PC-3 (cell line): ENCODE measurements at regions not wholly inside any gene's neighbourhood (a gene's known extent, or its start where the extent isn't known, plus 50 kb on each side); places are given as distances from the start of the nearest gene placed in this dataset. TPM values are rescaled to one million over a fixed set of nuclear protein-coding genes. Genes with fewer than 3 reads are reported as not detected.

Experiments
- ATAC-seq: fragments of 200-7000 bp; cut with Tn5 transposase; 2 replicates; pipeline ENCODE4 v1.9.1; 2020; ENCODE audit warnings: mild to moderate bottlenecking, moderate library complexity
- BruUV-seq: library from RNA; stranded (reverse); fragments of 400-500 nt; replicated peaks from 2 replicates; lab custom pipeline; 2021; lab: Mats Ljungman, UMichigan
- CTCF ChIA-PET: fragments of 300-600 bp; sonication (Branson Sonifier 250); formaldehyde crosslinking; loops from one replicate; lab custom pipeline; 2022; ENCODE audit warnings: antibody characterized with exemption; lab: Charles Lee
- POLR2A ChIA-PET: fragments of 300-600 bp; sonication (Branson Sonifier 250); formaldehyde crosslinking; loops from one replicate; lab custom pipeline; 2022; ENCODE audit warnings: antibody characterized with exemption; ENCODE audit not compliant: unreplicated experiment; lab: Charles Lee
- DNase-seq: peaks from one replicate; pipeline ENCODE4 v3.0.0-alpha.2; 2015
- H2AFZ ChIP-seq: fragments of 300-600 bp; sonication (generic); 2 replicates; pipeline ENCODE4 v1.6.0; 2016; ENCODE audit warnings: antibody characterized with exemption, low read length
- H3F3A ChIP-seq: fragments of 300-600 bp; sonication (generic); one replicate; pipeline ENCODE4 v1.6.0; 2017; ENCODE audit warnings: antibody characterized with exemption, low read length, control low read depth, mild to moderate bottlenecking; ENCODE audit not compliant: unreplicated experiment
- H3K27ac ChIP-seq: fragments of 300-600 bp; sonication (generic); 2 replicates; pipeline ENCODE4 v1.5.1; 2016; ENCODE audit warnings: mild to moderate bottlenecking, low read length
- H3K27me3 ChIP-seq: fragments of 300-600 bp; sonication (generic); 2 replicates; pipeline ENCODE4 v1.6.1; 2016; ENCODE audit warnings: low read length, mixed read lengths
- H3K36me3 ChIP-seq: fragments of 300-600 bp; sonication (generic); 2 replicates; pipeline ENCODE4 v1.6.1; 2016; ENCODE audit warnings: low read depth, mixed run types, low read length, mixed read lengths
- H3K4me1 ChIP-seq: fragments of 300-600 bp; sonication (generic); 2 replicates; pipeline ENCODE4 v1.5.1; 2016; ENCODE audit warnings: low read length; ENCODE audit not compliant: insufficient read depth
- H3K4me2 ChIP-seq: fragments of 300-600 bp; sonication (generic); 2 replicates; pipeline ENCODE4 v1.6.0; 2016; ENCODE audit warnings: low read length
- H3K4me3 ChIP-seq: fragments of 300-600 bp; sonication (generic); 2 replicates; pipeline ENCODE4 v1.5.1; 2016; ENCODE audit warnings: mild to moderate bottlenecking, low read length, mixed read lengths
- H3K79me2 ChIP-seq: fragments of 300-600 bp; sonication (generic); 2 replicates; pipeline ENCODE4 v1.6.1; 2017; ENCODE audit warnings: low read length, mixed read lengths
- H3K9ac ChIP-seq: fragments of 300-600 bp; sonication (generic); 2 replicates; pipeline ENCODE4 v1.6.0; 2016; ENCODE audit warnings: mild to moderate bottlenecking, low read length
- H3K9me2 ChIP-seq: fragments of 300-600 bp; sonication (generic); replicated peaks from 2 replicates; pipeline ENCODE4 v1.6.1; 2016; ENCODE audit warnings: mixed run types, low read length, mixed read lengths
- H3K9me3 ChIP-seq: fragments of 300-600 bp; sonication (generic); 2 replicates; pipeline ENCODE4 v1.6.1; 2016; ENCODE audit warnings: low read length, mixed read lengths
- H4K20me1 ChIP-seq: fragments of 300-600 bp; sonication (generic); 2 replicates; pipeline ENCODE4 v1.6.1; 2016; ENCODE audit warnings: low read length, mixed read lengths
- CTCF ChIP-seq: fragments of 300-600 bp; sonication (generic); conservative IDR thresholded peaks from 2 replicates; pipeline ENCODE4 v1.5.1; 2017; ENCODE audit warnings: antibody characterized with exemption, low read depth, mild to moderate bottlenecking, low read length
- EZH2 ChIP-seq: fragments of 300-600 bp; sonication (generic); IDR thresholded peaks from one replicate; pipeline ENCODE4 v1.6.1; 2017; ENCODE audit warnings: antibody characterized with exemption, mild to moderate bottlenecking, low read length; ENCODE audit not compliant: unreplicated experiment
- EZH2phosphoT487 ChIP-seq: fragments of 300-600 bp; sonication (generic); IDR thresholded peaks from 2 replicates; pipeline ENCODE4 v1.6.1; 2018; ENCODE audit warnings: mild to moderate bottlenecking, antibody characterized with exemption, low read length, borderline replicate concordance
- intact Hi-C: fragments of 100-400 bp; cut with micrococcal nuclease; formaldehyde crosslinking; loops from 2 replicates; pipeline ENCODE4 v1.9.0; 2023
- microRNA-seq: library from miRNA; unstranded; fragments of <30 nt; microRNA quantifications from one replicate; pipeline ENCODE4 v1.1.0, GENCODE V29; 2020; ENCODE audit not compliant: unreplicated experiment

GRCh38 chr12:16669756-16670155, 63.8 kb upstream of the LMO3 start:
- Histone ChIP-seq H3F3A (no peaks in the 10 kb centered on the region), H3K4me3 (no peak overlapping the region), H3K9me3 (no peaks in the 10 kb centered on the region), H3K9me2 (no peaks in the 10 kb centered on the region), H4K20me1 (no peaks in the 10 kb centered on the region), H3K27ac (no peak overlapping the region), H2AFZ (no peak overlapping the region), H3K4me1 (no peaks in the 10 kb centered on the region), H3K36me3 (no peaks in the 10 kb centered on the region), H3K9ac (no peak overlapping the region), H3K79me2 (no peaks in the 10 kb centered on the region), H3K4me2 (no peak overlapping the region), H3K27me3 (no peaks in the 10 kb centered on the region)
- TF ChIP-seq EZH2phosphoT487 (no peak), CTCF (no peak), EZH2 (no peak)
- no TSS peak for BruUV-seq
- no peak for DNase-seq
- ATAC-seq: no peak
- ChIA-PET POLR2A (no interaction called here), CTCF (no interaction called here)
- intact Hi-C loops: no loop called here

GRCh38 chr12:16668198-16668597, 62.2 kb upstream of the LMO3 start:
- Histone ChIP-seq H3K9ac (no peak overlapping the region), H3K27ac (no peak overlapping the region), H4K20me1 (no peaks in the 10 kb centered on the region), H3K36me3 (no peaks in the 10 kb centered on the region), H3K9me3 (no peaks in the 10 kb centered on the region), H3K9me2 (no peaks in the 10 kb centered on the region), H3K27me3 (no peaks in the 10 kb centered on the region), H3K4me2 (no peak overlapping the region), H2AFZ (no peak overlapping the region), H3K4me1 (no peaks in the 10 kb centered on the region), H3F3A (no peaks in the 10 kb centered on the region), H3K4me3 (no peak overlapping the region), H3K79me2 (no peaks in the 10 kb centered on the region)
- DNase-seq: no peak
- intact Hi-C loops: no loop called here
- POLR2A ChIA-PET: no interaction called here
- BruUV-seq: no TSS peak
- no peak for ATAC-seq
- CTCF ChIA-PET: interaction anchor here (0.6 kb wide), 1 partner anchor 13 kb away, joined by 4 read pairs; no protein-coding TSS in a partner anchor
- no peak for TF ChIP-seq EZH2phosphoT487

- intact Hi-C loops: no loop called here
- Histone ChIP-seq H3K4me2 (no peak overlapping the region), H3K27ac (no peak overlapping the region), H3K79me2 (no peaks in the 10 kb centered on the region), H3F3A (no peaks in the 10 kb centered on the region), H3K9me3 (no peaks in the 10 kb centered on the region), H3K27me3 (no peaks in the 10 kb centered on the region), H3K9me2 (no peaks in the 10 kb centered on the region), H2AFZ (no peak overlapping the region), H3K36me3 (no peaks in the 10 kb centered on the region), H3K4me3 (no peak overlapping the region), H3K9ac (no peak overlapping the region), H3K4me1 (no peaks in the 10 kb centered on the region), H4K20me1 (no peaks in the 10 kb centered on the region)
- ChIA-PET CTCF (no interaction called here), POLR2A (no interaction called here)
- DNase-seq (no peak), ATAC-seq (no peak)
- no TSS peak for BruUV-seq
- TF ChIP-seq CTCF (no peak), EZH2 (no peak), EZH2phosphoT487 (no peak)
Observed at GRCh38 chr12:16658699-16659098, 52.7 kb upstream of the LMO3 start.

Small RNA genes in the stretch of these regions (microRNA-seq; reads per million reads assigned to microRNA genes)
- not detected for gene MIR3974
